Tibial nerve (tissue), 4 donors: ENCODE measurements at regions not wholly inside any gene's neighbourhood (a gene's known extent, or its start where the extent isn't known, plus 50 kb on each side); places are given as distances from the start of the nearest gene placed in this dataset.

ENCODE experiments used
- DNase-seq, 2 donors: peaks; one replicate each; pipeline ENCODE4 v3.0.0-alpha.2; 2019; ENCODE audit warnings: low spot score in 2 of 2
- H3K27ac ChIP-seq, 4 donors: fragments of 200-600 bp; sonication (generic) in 3 of 4; one replicate each; pipeline ENCODE4 v1.5.1; 2017 to 2019; ENCODE audit warnings: mild to moderate bottlenecking in 1 of 4
- H3K27me3 ChIP-seq, 2 donors: fragments of 200-600 bp; sonication (generic) in 1 of 2; one replicate each; pipeline versions ENCODE4 v1.5.1 to v1.6.0; 2017 to 2019
- H3K36me3 ChIP-seq, 3 donors: fragments of 200-600 bp; sonication (generic); one replicate each; pipeline ENCODE4 v1.5.1; 2018 to 2019
- H3K4me1 ChIP-seq, 4 donors: fragments of 200-600 bp; sonication (generic) in 3 of 4; one replicate each; pipeline ENCODE4 v1.5.1; 2017 to 2019
- H3K4me3 ChIP-seq, 4 donors: fragments of 200-600 bp; sonication (generic) in 3 of 4; one replicate each; pipeline ENCODE4 v1.5.1; 2017 to 2019; ENCODE audit warnings: mild to moderate bottlenecking in 1 of 4, moderate library complexity in 1 of 4
- H3K9me3 ChIP-seq, 4 donors: fragments of 200-600 bp; sonication (generic) in 3 of 4; one replicate each; pipeline ENCODE4 v1.5.1; 2017 to 2019
- CTCF ChIP-seq, 5 experiments: fragments of 200-600 bp in 3 of 5; fragments of 450-650 bp in 2 of 5; sonication (generic) in 3 of 5; IDR thresholded peaks; one replicate each; pipeline ENCODE4 v1.5.1; 2016 to 2019; ENCODE audit warnings: antibody characterized with exemption in 5 of 5, mild to moderate bottlenecking in 3 of 5, moderate library complexity in 2 of 5
- EP300 ChIP-seq, 2 donors: sonication (generic); formaldehyde crosslinking; IDR thresholded peaks; one replicate each; pipeline ENCODE4 v1.6.1; 2017; ENCODE audit warnings: antibody characterized with exemption in 2 of 2, mild to moderate bottlenecking in 1 of 2
- POLR2A ChIP-seq, 2 donors: fragments of 450-650 bp; IDR thresholded peaks; one replicate each; pipeline ENCODE4 v1.6.1; 2017; ENCODE audit warnings: antibody characterized with exemption in 2 of 2, mild to moderate bottlenecking in 2 of 2, moderate library complexity in 2 of 2
- WGBS, 2 donors: methylation state at CpG; one replicate each; pipeline ENCODE4 v1.1.5; 2018; 5-methylcytosine and 5-hydroxymethylcytosine counted together

- no peak for DNase-seq
- Histone ChIP-seq H3K9me3 (peaks cover 0 to 4% (median 0%) of the 10 kb centered on the region in 4 donors), H3K27me3 (no peaks in the 10 kb centered on the region), H3K36me3 (no peaks in the 10 kb centered on the region), H3K27ac (no peak overlapping the region), H3K4me3 (no peak overlapping the region), H3K4me1 (no peaks in the 10 kb centered on the region)
- TF ChIP-seq POLR2A (IDR thresholded peaks at IDR 0.05) (no peak), EP300 (IDR thresholded peaks at IDR 0.05) (no peak), CTCF (IDR thresholded peaks at IDR 0.05) (no peak)
Observed at GRCh38 chr1:82525378-82525777, 724.6 kb downstream of the ADGRL2 start.

GRCh38 chr1:82520611-82521010 lies 719.9 kb downstream of the ADGRL2 start:
- no peak for DNase-seq
- no peaks in the 10 kb centered on the region for H3K4me1 ChIP-seq
- H3K27ac ChIP-seq: no peak overlapping the region
- no peaks in the 10 kb centered on the region for H3K9me3 ChIP-seq
- H3K4me3 ChIP-seq: no peak overlapping the region
- TF ChIP-seq CTCF (IDR thresholded peaks at IDR 0.05) (no peak), EP300 (IDR thresholded peaks at IDR 0.05) (no peak), POLR2A (IDR thresholded peaks at IDR 0.05) (no peak)
- no peaks in the 10 kb centered on the region for H3K27me3 ChIP-seq
- no peaks in the 10 kb centered on the region for H3K36me3 ChIP-seq
- 60 to 85% methylated on average over 1 of the region's 1 CpG for WGBS, 2 donors

GRCh38 chr1:82517586-82517985 lies 716.9 kb downstream of the ADGRL2 start:
- DNase-seq: peak; percentile 40 to 49
- no peaks in the 10 kb centered on the region for H3K9me3 ChIP-seq
- H3K4me1 ChIP-seq: no peaks in the 10 kb centered on the region
- no peak overlapping the region for H3K4me3 ChIP-seq
- H3K27ac ChIP-seq: no peak overlapping the region
- 33 to 55% methylated on average over 8 of the region's 8 CpGs for WGBS, 2 donors
- no peaks in the 10 kb centered on the region for H3K36me3 ChIP-seq
- H3K27me3 ChIP-seq: no peaks in the 10 kb centered on the region
- TF ChIP-seq EP300 (IDR thresholded peaks at IDR 0.05) (no peak), CTCF (IDR thresholded peaks at IDR 0.05) (peak in 3 of 5 experiments; percentile 9 to 28 (median 11))

GRCh38 chr1:82515650-82516049 lies 714.9 kb downstream of the ADGRL2 start:
- Histone ChIP-seq H3K36me3 (no peaks in the 10 kb centered on the region), H3K27me3 (no peaks in the 10 kb centered on the region), H3K4me3 (no peak overlapping the region), H3K9me3 (no peaks in the 10 kb centered on the region), H3K27ac (no peak overlapping the region), H3K4me1 (no peaks in the 10 kb centered on the region)
- no peak for TF ChIP-seq POLR2A (IDR thresholded peaks at IDR 0.05)
- no peak for DNase-seq

- no peaks in the 10 kb centered on the region for H3K27me3 ChIP-seq
- no peak overlapping the region for H3K27ac ChIP-seq
- no peak overlapping the region for H3K4me3 ChIP-seq
- no peaks in the 10 kb centered on the region for H3K36me3 ChIP-seq
- no peaks in the 10 kb centered on the region for H3K4me1 ChIP-seq
- DNase-seq: no peak
- no peaks in the 10 kb centered on the region for H3K9me3 ChIP-seq
- TF ChIP-seq CTCF (IDR thresholded peaks at IDR 0.05): no peak
Observed at GRCh38 chr1:82511441-82511840, 710.7 kb downstream of the ADGRL2 start.

GRCh38 chr1:82510431-82510830 lies 709.7 kb downstream of the ADGRL2 start:
- WGBS, 2 donors: 73 to 75% methylated on average over 2 of the region's 2 CpGs
- no peak for TF ChIP-seq EP300 (IDR thresholded peaks at IDR 0.05)
- TF ChIP-seq POLR2A (IDR thresholded peaks at IDR 0.05): no peak
- TF ChIP-seq CTCF (IDR thresholded peaks at IDR 0.05): no peak
- Histone ChIP-seq H3K4me1 (no peaks in the 10 kb centered on the region), H3K27me3 (no peaks in the 10 kb centered on the region), H3K27ac (no peak overlapping the region), H3K9me3 (no peaks in the 10 kb centered on the region), H3K4me3 (no peak overlapping the region), H3K36me3 (no peaks in the 10 kb centered on the region)
- no peak for DNase-seq
